Peyer's patch (tissue), 4 donors: ENCODE measurements at regions not wholly inside any gene's neighbourhood (a gene's known extent, or its start where the extent isn't known, plus 50 kb on each side); places are given as distances from the start of the nearest gene placed in this dataset.

ENCODE experiments used
- CTCF ChIP-seq, 6 experiments: fragments of 450-650 bp in 4 of 6; fragments of 200-600 bp in 2 of 6; sonication (generic) in 1 of 6; IDR thresholded peaks; one replicate each; pipeline ENCODE4 v1.5.1; 2017 to 2019; ENCODE audit warnings: antibody characterized with exemption in 6 of 6, mild to moderate bottlenecking in 3 of 6, moderate library complexity in 1 of 6
- POLR2A ChIP-seq, 2 donors: fragments of 450-650 bp; IDR thresholded peaks; one replicate each; pipeline ENCODE4 v1.5.1; 2017; ENCODE audit warnings: antibody characterized with exemption in 2 of 2, mild to moderate bottlenecking in 2 of 2, moderate library complexity in 2 of 2

- TF ChIP-seq CTCF (IDR thresholded peaks at IDR 0.05) (no peak), POLR2A (IDR thresholded peaks at IDR 0.05) (no peak)
These were observed 230.2 kb upstream of the ARRDC4 start for GRCh38 chr15:97730315-97730714.
